Stimulated activated CD4-positive, alpha-beta T cell treated with anti-CD3 and anti-CD28 coated beads, Interleukin-1b, Interleukin-23, amount 100 ng/mL, for 4 hours (primary cell): ENCODE measurements at regions not wholly inside any gene's neighbourhood (a gene's known extent, or its start where the extent isn't known, plus 50 kb on each side); places are given as distances from the start of the nearest gene placed in this dataset.

Experiments used
- DNase-seq, 2 donors: peaks; one replicate each; pipeline ENCODE4 v3.0.0-alpha.2; 2020; ENCODE audit warnings: low read depth in 2 of 2

GRCh38 chr10:69684020-69684980, 54.3 kb downstream of the FAM241B start:
- no peak for DNase-seq

- no peak for DNase-seq
Observed at GRCh38 chr10:69684981-69685353, 54.9 kb downstream of the FAM241B start.

- DNase-seq: no peak
Observed at GRCh38 chr10:69685426-69685801, 55.4 kb downstream of the FAM241B start.

- no peak for DNase-seq
Observed at GRCh38 chr10:69685802-69686585, 55.9 kb downstream of the FAM241B start.

GRCh38 chr10:69686866-69687265, 56.8 kb downstream of the FAM241B start:
- no peak for DNase-seq

GRCh38 chr10:69687426-69687825, 57.4 kb downstream of the FAM241B start:
- no peak for DNase-seq

GRCh38 chr10:69692267-69692666, 62.2 kb downstream of the FAM241B start:
- DNase-seq: no peak

- no peak for DNase-seq
Observed at GRCh38 chr10:69692891-69693290, 62.8 kb downstream of the FAM241B start.

- DNase-seq: no peak
Observed at GRCh38 chr10:69693886-69694285, 63.8 kb downstream of the FAM241B start.

GRCh38 chr10:69696073-69696731, 66.2 kb downstream of the FAM241B start:
- no peak for DNase-seq

- no peak for DNase-seq
Observed at GRCh38 chr10:69697006-69697405, 67.0 kb downstream of the FAM241B start.

- no peak for DNase-seq
Observed at GRCh38 chr10:69703256-69703655, 73.2 kb downstream of the FAM241B start.

GRCh38 chr10:69703766-69704630, 74.0 kb downstream of the FAM241B start:
- no peak for DNase-seq

- DNase-seq: no peak
Observed at GRCh38 chr10:69709366-69709941, 79.4 kb downstream of the FAM241B start.

GRCh38 chr10:69710008-69710888, 80.2 kb downstream of the FAM241B start:
- no peak for DNase-seq

- DNase-seq: no peak
Observed at GRCh38 chr10:69712342-69712741, 82.3 kb downstream of the FAM241B start.

- no peak for DNase-seq
Observed at GRCh38 chr10:69714572-69714971, 84.5 kb downstream of the FAM241B start.

- DNase-seq: no peak
Observed at GRCh38 chr10:69715156-69715898, 85.3 kb downstream of the FAM241B start.

- DNase-seq: no peak
Observed at GRCh38 chr10:69715899-69716606, 85.7 kb upstream of the COL13A1 start.
